ENCODE measurements at regions not wholly inside any gene's neighbourhood (a gene's known extent, or its start where the extent isn't known, plus 50 kb on each side); places are given as distances from the start of the nearest gene placed in this dataset.

- peaks cover 15% of the 10 kb centered on the region for H3K4me1 Mint-ChIP-seq (ENCODE audit: insufficient read depth, unreplicated experiment)
- peak overlapping the region; percentile 52 for H3K4me3 Mint-ChIP-seq (ENCODE audit: unreplicated experiment)
- ChIA-PET POLR2A (interaction anchor here (0.8 to 1.6 kb wide), 3 partner anchors 13 to 123 kb away, joined by 3 to 5 read pairs (median 3); no protein-coding TSS in a partner anchor), CTCF (no interaction called here)
- H3K36me3 Mint-ChIP-seq (ENCODE audit: insufficient read depth, unreplicated experiment), result no peaks in the 10 kb centered on the region
- peak; percentile 70 for DNase-seq (ENCODE audit: unreplicated experiment)
- H3K27ac Mint-ChIP-seq (ENCODE audit: low read depth, unreplicated experiment), result peak overlapping the region; percentile 97
- intact Hi-C loops (cut with micrococcal nuclease), result no loop called here
- TF ChIP-seq CTCF (IDR thresholded peaks at IDR 0.05; ENCODE audit: unreplicated experiment), result no peak
- no peaks in the 10 kb centered on the region for H3K27me3 Mint-ChIP-seq (ENCODE audit: insufficient read depth, unreplicated experiment)
- BruUV-seq (replicated peaks), result no TSS peak
- no peaks in the 10 kb centered on the region for H3K9me3 Mint-ChIP-seq (ENCODE audit: unreplicated experiment)
Measured at GRCh38 chr2:144937910-144938709, 418.2 kb upstream of the ZEB2 start.

- ChIA-PET POLR2A (no interaction called here), CTCF (no interaction called here)
- TF ChIP-seq CTCF (IDR thresholded peaks at IDR 0.05; ENCODE audit: unreplicated experiment), result no peak
- Mint-ChIP-seq H3K36me3 (ENCODE audit: insufficient read depth, unreplicated experiment) (no peaks in the 10 kb centered on the region), H3K9me3 (ENCODE audit: unreplicated experiment) (no peaks in the 10 kb centered on the region), H3K27ac (ENCODE audit: low read depth, unreplicated experiment) (no peak overlapping the region), H3K27me3 (ENCODE audit: insufficient read depth, unreplicated experiment) (no peaks in the 10 kb centered on the region), H3K4me3 (ENCODE audit: unreplicated experiment) (no peak overlapping the region), H3K4me1 (ENCODE audit: insufficient read depth, unreplicated experiment) (peaks cover 8% of the 10 kb centered on the region)
- no peak for DNase-seq (ENCODE audit: unreplicated experiment)
- BruUV-seq (replicated peaks), result no TSS peak
- intact Hi-C loops (cut with micrococcal nuclease), result no loop called here
Measured at GRCh38 chr2:144937066-144937465, 417.1 kb upstream of the ZEB2 start.

GRCh38 chr2:144936442-144936841 lies 416.5 kb upstream of the ZEB2 start:
- intact Hi-C loops (cut with micrococcal nuclease), result no loop called here
- no peak for TF ChIP-seq CTCF (IDR thresholded peaks at IDR 0.05; ENCODE audit: unreplicated experiment)
- CTCF ChIA-PET, result no interaction called here

GRCh38 chr2:144935736-144936135 lies 415.8 kb upstream of the ZEB2 start:
- no peaks in the 10 kb centered on the region for H3K9me3 Mint-ChIP-seq (ENCODE audit: unreplicated experiment)
- ChIA-PET POLR2A (no interaction called here), CTCF (no interaction called here)
- H3K36me3 Mint-ChIP-seq (ENCODE audit: insufficient read depth, unreplicated experiment), result no peaks in the 10 kb centered on the region
- intact Hi-C loops (cut with micrococcal nuclease), result no loop called here
- H3K4me3 Mint-ChIP-seq (ENCODE audit: unreplicated experiment), result no peak overlapping the region
- BruUV-seq (replicated peaks), result no TSS peak
- no peaks in the 10 kb centered on the region for H3K27me3 Mint-ChIP-seq (ENCODE audit: insufficient read depth, unreplicated experiment)
- DNase-seq (ENCODE audit: unreplicated experiment), result no peak
- TF ChIP-seq CTCF (IDR thresholded peaks at IDR 0.05; ENCODE audit: unreplicated experiment), result no peak
- H3K4me1 Mint-ChIP-seq (ENCODE audit: insufficient read depth, unreplicated experiment), result peaks cover 8% of the 10 kb centered on the region
- H3K27ac Mint-ChIP-seq (ENCODE audit: low read depth, unreplicated experiment), result no peak overlapping the region

More at GRCh38 chr2:144936442-144936841, 416.5 kb upstream of the ZEB2 start:
- H3K9me3 Mint-ChIP-seq (ENCODE audit: unreplicated experiment), result no peaks in the 10 kb centered on the region
- H3K4me3 Mint-ChIP-seq (ENCODE audit: unreplicated experiment), result no peak overlapping the region
- peaks cover 8% of the 10 kb centered on the region for H3K4me1 Mint-ChIP-seq (ENCODE audit: insufficient read depth, unreplicated experiment)
- no peaks in the 10 kb centered on the region for H3K36me3 Mint-ChIP-seq (ENCODE audit: insufficient read depth, unreplicated experiment)
- no peak overlapping the region for H3K27ac Mint-ChIP-seq (ENCODE audit: low read depth, unreplicated experiment)
- POLR2A ChIA-PET, result no interaction called here
- H3K27me3 Mint-ChIP-seq (ENCODE audit: insufficient read depth, unreplicated experiment), result no peaks in the 10 kb centered on the region
- no TSS peak for BruUV-seq (replicated peaks)
- no peak for DNase-seq (ENCODE audit: unreplicated experiment)

Measured in MCF 10A (cell line).